ENCODE measurements at regions not wholly inside any gene's neighbourhood (a gene's known extent, or its start where the extent isn't known, plus 50 kb on each side); places are given as distances from the start of the nearest gene placed in this dataset.

DNA sequence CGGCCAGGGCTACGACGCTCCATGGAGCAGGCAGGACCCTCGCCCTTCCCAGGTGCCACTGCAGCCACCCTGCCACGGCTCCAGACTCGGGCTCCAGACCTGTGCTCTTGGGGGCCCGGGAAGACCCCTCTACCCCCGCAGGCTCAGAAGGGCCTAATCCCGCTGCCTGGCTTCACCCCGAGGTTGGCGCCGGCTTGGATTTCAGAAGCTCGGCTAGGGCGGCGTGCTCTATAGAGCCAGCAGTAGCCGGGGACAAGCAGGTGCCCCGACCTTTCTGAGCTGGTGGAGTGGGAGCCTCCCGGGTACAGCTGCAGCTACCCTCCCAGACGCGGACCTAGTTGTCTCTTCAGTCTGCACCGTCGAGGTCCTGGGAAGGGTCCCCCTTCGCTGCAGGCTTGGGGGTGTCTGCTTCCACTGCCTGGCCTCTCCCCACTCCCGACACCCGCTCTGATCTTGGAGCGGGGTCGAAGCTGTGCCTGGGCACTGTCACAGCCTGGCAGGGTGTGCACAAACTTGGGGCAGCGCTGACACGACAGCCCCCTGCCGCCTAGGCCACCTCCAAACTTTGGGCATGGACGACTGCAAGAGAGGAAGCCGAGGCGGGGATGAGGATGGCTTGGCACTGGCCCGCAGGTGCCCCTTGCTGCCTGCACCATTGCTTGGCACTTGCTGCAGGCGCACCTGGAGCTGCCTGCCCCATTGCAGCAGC lies 1366.1 kb upstream of the CDH9 start:
- DNase-seq (ENCODE audit: low spot score): no peak
- H3K4me1 ChIP-seq (replicated peaks): no peaks in the 10 kb centered on the region
- no peak overlapping the region for H3K27ac ChIP-seq
- no peak overlapping the region for H3K4me3 ChIP-seq
- no peaks in the 10 kb centered on the region for H3K9me3 ChIP-seq
- H3K27me3 ChIP-seq (replicated peaks; ENCODE audit: insufficient read depth): no peaks in the 10 kb centered on the region
- intact Hi-C loops (cut with DNase I): no loop called here
- TF ChIP-seq POLR2AphosphoS5 (IDR thresholded peaks at IDR 0.05) (no peak), POLR2A (IDR thresholded peaks at IDR 0.05) (no peak)
- TF ChIP-seq, protein P1, sequence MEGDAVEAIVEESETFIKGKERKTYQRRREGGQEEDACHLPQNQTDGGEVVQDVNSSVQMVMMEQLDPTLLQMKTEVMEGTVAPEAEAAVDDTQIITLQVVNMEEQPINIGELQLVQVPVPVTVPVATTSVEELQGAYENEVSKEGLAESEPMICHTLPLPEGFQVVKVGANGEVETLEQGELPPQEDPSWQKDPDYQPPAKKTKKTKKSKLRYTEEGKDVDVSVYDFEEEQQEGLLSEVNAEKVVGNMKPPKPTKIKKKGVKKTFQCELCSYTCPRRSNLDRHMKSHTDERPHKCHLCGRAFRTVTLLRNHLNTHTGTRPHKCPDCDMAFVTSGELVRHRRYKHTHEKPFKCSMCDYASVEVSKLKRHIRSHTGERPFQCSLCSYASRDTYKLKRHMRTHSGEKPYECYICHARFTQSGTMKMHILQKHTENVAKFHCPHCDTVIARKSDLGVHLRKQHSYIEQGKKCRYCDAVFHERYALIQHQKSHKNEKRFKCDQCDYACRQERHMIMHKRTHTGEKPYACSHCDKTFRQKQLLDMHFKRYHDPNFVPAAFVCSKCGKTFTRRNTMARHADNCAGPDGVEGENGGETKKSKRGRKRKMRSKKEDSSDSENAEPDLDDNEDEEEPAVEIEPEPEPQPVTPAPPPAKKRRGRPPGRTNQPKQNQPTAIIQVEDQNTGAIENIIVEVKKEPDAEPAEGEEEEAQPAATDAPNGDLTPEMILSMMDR (IDR thresholded peaks at IDR 0.05): no peak
- WGBS: 98% methylated on average over 24 of the region's 35 CpGs
- no peaks in the 10 kb centered on the region for H3K36me3 ChIP-seq

DNA sequence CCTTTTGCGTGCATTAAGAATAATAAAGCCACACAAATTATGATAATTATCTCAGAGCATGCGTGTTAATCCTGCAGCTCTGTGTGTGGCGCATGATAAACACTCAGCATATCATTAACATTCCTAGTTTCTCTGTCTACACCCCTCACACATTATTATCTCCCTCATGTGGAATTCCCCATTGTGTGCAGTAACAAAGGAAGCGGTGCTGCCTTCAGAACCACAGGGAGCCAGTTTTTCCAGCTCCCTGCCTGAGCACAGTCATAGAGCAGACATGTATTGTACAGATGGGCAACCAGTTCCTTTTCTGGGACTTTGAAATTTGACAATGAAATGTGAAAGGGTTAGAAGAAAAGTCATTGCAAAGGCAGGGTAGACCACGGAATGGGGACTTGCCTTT lies 1365.5 kb upstream of the CDH9 start:
- H3K27me3 ChIP-seq (replicated peaks; ENCODE audit: insufficient read depth): no peaks in the 10 kb centered on the region
- intact Hi-C loops (cut with DNase I): no loop called here
- no peak overlapping the region for H3K4me3 ChIP-seq
- TF ChIP-seq POLR2AphosphoS5 (IDR thresholded peaks at IDR 0.05) (no peak), POLR2A (IDR thresholded peaks at IDR 0.05) (no peak)
- TF ChIP-seq, protein P1 (IDR thresholded peaks at IDR 0.05): no peak
- no peaks in the 10 kb centered on the region for H3K9me3 ChIP-seq
- H3K36me3 ChIP-seq: no peaks in the 10 kb centered on the region
- no peaks in the 10 kb centered on the region for H3K4me1 ChIP-seq (replicated peaks)
- no peak overlapping the region for H3K27ac ChIP-seq
- whole genome bisulfite sequencing: 78% methylated on average over 5 of the region's 5 CpGs
- DNase-seq (ENCODE audit: low spot score): no peak

DNA sequence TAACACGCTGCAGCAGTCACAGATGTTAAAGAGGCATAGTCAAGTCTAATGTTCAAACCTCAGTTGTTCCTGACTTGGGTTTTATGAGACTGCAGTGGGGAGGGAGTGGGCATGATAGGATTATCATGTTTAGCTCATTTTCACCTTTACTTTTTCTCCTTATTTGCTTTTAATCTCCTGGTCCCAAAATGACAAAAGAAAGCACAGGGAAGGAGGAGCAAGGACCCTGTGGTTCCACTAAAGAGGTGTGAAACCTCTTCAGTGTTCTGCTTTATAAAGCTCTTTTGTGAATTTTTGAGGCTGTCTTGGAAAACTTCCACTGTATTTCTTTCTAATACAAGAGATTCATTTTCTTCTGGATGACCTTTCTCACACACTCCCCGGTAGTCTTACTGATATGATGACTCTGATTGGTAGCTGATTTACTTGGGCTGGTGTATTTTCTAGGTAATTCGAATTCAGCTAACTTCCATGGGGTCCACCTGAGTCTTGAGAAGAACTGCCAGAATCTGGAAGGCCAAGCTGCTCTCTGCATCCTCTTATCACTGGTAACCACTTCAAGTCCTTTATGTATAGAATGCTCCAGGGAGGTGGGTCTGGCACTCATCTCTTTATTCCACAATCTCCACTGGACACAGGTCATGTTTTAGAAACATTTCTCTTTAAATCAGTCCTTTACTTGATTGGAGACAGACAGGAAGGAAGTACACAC lies 1364.4 kb upstream of the CDH9 start:
- Histone ChIP-seq H3K27ac (no peak overlapping the region), H3K4me1 (replicated peaks) (no peaks in the 10 kb centered on the region), H3K27me3 (replicated peaks; ENCODE audit: insufficient read depth) (no peaks in the 10 kb centered on the region), H3K4me3 (no peak overlapping the region), H3K9me3 (no peaks in the 10 kb centered on the region), H3K36me3 (no peaks in the 10 kb centered on the region)
- WGBS: 86% methylated on average over 3 of the region's 3 CpGs
- intact Hi-C loops (cut with DNase I): no loop called here
- DNase-seq (ENCODE audit: low spot score): no peak
- no peak for TF ChIP-seq POLR2AphosphoS5 (IDR thresholded peaks at IDR 0.05)

DNA sequence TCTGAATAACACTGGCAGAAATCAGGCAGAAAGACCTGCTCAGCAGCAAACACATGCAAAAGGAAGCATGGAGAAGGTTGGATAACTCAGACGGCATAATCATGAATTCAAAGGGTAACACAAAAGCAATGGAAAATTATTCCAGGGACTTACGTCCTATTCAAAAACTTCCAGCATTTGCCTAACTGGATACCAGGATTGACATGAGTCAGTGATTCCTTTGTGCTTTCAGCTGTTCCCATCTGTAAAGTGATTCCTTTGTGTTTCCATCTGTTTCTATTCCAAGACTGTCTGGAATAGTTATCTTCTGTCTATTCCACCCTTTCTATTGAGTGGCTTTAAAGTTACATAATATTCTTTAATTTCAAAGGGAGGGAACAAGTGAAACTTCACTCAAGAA lies 1361.7 kb upstream of the CDH9 start:
- intact Hi-C loops (cut with DNase I): no loop called here
- no peaks in the 10 kb centered on the region for H3K9me3 ChIP-seq
- H3K36me3 ChIP-seq: no peaks in the 10 kb centered on the region
- no peaks in the 10 kb centered on the region for H3K27me3 ChIP-seq (replicated peaks; ENCODE audit: insufficient read depth)
- WGBS: 96% methylated on average over 2 of the region's 2 CpGs
- TF ChIP-seq POLR2A (IDR thresholded peaks at IDR 0.05): no peak
- no peak for TF ChIP-seq POLR2AphosphoS5 (IDR thresholded peaks at IDR 0.05)
- TF ChIP-seq, protein P1 (IDR thresholded peaks at IDR 0.05): no peak
- no peak overlapping the region for H3K27ac ChIP-seq
- no peaks in the 10 kb centered on the region for H3K4me1 ChIP-seq (replicated peaks)
- H3K4me3 ChIP-seq: no peak overlapping the region
- DNase-seq (ENCODE audit: low spot score): no peak

DNA sequence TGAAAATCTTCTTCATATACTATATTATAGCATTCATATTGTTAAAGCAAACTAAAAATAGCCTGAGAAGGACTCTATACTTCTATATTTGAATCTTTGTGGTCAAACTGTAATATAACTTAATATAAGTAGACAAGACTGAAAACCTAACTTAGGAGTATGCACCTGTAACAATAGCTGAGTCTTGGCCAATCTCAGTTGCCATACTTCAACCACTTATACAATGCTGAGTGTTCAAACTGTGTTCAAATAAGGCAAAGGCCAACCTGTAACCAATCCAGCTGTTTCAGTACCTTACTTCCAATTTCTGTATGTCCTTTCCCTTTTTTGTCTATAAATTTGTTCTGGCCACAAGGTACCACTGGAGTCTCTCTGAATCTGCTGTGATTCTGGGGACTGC lies 1360.8 kb upstream of the CDH9 start:
- intact Hi-C loops (cut with DNase I): no loop called here
- no peaks in the 10 kb centered on the region for H3K9me3 ChIP-seq
- no peak overlapping the region for H3K27ac ChIP-seq
- H3K4me1 ChIP-seq (replicated peaks): no peaks in the 10 kb centered on the region
- DNase-seq (ENCODE audit: low spot score): no peak
- TF ChIP-seq POLR2A (IDR thresholded peaks at IDR 0.05) (no peak), POLR2AphosphoS5 (IDR thresholded peaks at IDR 0.05) (no peak)
- TF ChIP-seq, protein P1 (IDR thresholded peaks at IDR 0.05): no peak
- no peak overlapping the region for H3K4me3 ChIP-seq
- H3K27me3 ChIP-seq (replicated peaks; ENCODE audit: insufficient read depth): no peaks in the 10 kb centered on the region
- no peaks in the 10 kb centered on the region for H3K36me3 ChIP-seq

Data from prostate gland (tissue), 2 donors.